ENCODE measurements at regions not wholly inside any gene's neighbourhood (a gene's known extent, or its start where the extent isn't known, plus 50 kb on each side); places are given as distances from the start of the nearest gene placed in this dataset.

- peak overlapping the region; percentile 77 to 84 (median 78) for H3K4me3 Mint-ChIP-seq
Observed at GRCh38 chr13:22040810-22041364, 370.0 kb downstream of the FGF9 start.

GRCh38 chr13:22041741-22042140 lies 370.9 kb downstream of the FGF9 start:
- peak overlapping the region; percentile 11 to 52 (median 51) for H3K4me3 Mint-ChIP-seq
- no peaks in the 10 kb centered on the region for H3K4me1 Mint-ChIP-seq
- no peak for TF ChIP-seq CTCF (IDR thresholded peaks at IDR 0.05; ENCODE audit: unreplicated experiment in 3 of 3)
- H3K27me3 Mint-ChIP-seq (ENCODE audit: low read depth): peaks cover 4% of the 10 kb centered on the region
- no peak overlapping the region for H3K27ac Mint-ChIP-seq
- peaks cover 10% of the 10 kb centered on the region for H3K9me3 Mint-ChIP-seq
- H3K36me3 Mint-ChIP-seq (ENCODE audit: low read depth): peaks cover 5% of the 10 kb centered on the region

More at GRCh38 chr13:22040810-22041364, 370.0 kb downstream of the FGF9 start:
- peaks cover 5% of the 10 kb centered on the region for H3K36me3 Mint-ChIP-seq (ENCODE audit: low read depth)
- H3K27me3 Mint-ChIP-seq (ENCODE audit: low read depth): peaks cover 4% of the 10 kb centered on the region
- H3K27ac Mint-ChIP-seq: peak overlapping the region in 1 of 3 experiments; percentile 37
- H3K9me3 Mint-ChIP-seq: peaks cover 10% of the 10 kb centered on the region
- TF ChIP-seq CTCF (IDR thresholded peaks at IDR 0.05; ENCODE audit: unreplicated experiment in 3 of 3): no peak
- H3K4me1 Mint-ChIP-seq: no peaks in the 10 kb centered on the region

- H3K4me1 Mint-ChIP-seq: no peaks in the 10 kb centered on the region
- no peak overlapping the region for H3K27ac Mint-ChIP-seq
- no peaks in the 10 kb centered on the region for H3K27me3 Mint-ChIP-seq (ENCODE audit: low read depth)
- H3K4me3 Mint-ChIP-seq: no peak overlapping the region
- no peaks in the 10 kb centered on the region for H3K9me3 Mint-ChIP-seq
- TF ChIP-seq CTCF (IDR thresholded peaks at IDR 0.05; ENCODE audit: unreplicated experiment in 3 of 3): no peak
- no peaks in the 10 kb centered on the region for H3K36me3 Mint-ChIP-seq (ENCODE audit: low read depth)
Observed at GRCh38 chr13:22047082-22047784, 376.4 kb downstream of the FGF9 start.

GRCh38 chr13:22047785-22048104 lies 376.9 kb downstream of the FGF9 start:
- Mint-ChIP-seq H3K9me3 (no peaks in the 10 kb centered on the region), H3K27ac (no peak overlapping the region), H3K27me3 (ENCODE audit: low read depth) (no peaks in the 10 kb centered on the region), H3K4me1 (no peaks in the 10 kb centered on the region), H3K4me3 (no peak overlapping the region), H3K36me3 (ENCODE audit: low read depth) (no peaks in the 10 kb centered on the region)
- TF ChIP-seq CTCF (IDR thresholded peaks at IDR 0.05; ENCODE audit: unreplicated experiment in 3 of 3): no peak

GRCh38 chr13:22049384-22049783 lies 378.5 kb downstream of the FGF9 start:
- no peaks in the 10 kb centered on the region for H3K9me3 Mint-ChIP-seq
- no peak overlapping the region for H3K4me3 Mint-ChIP-seq
- no peak for TF ChIP-seq CTCF (IDR thresholded peaks at IDR 0.05; ENCODE audit: unreplicated experiment in 3 of 3)
- H3K27me3 Mint-ChIP-seq (ENCODE audit: low read depth): no peaks in the 10 kb centered on the region
- H3K4me1 Mint-ChIP-seq: no peaks in the 10 kb centered on the region
- no peaks in the 10 kb centered on the region for H3K36me3 Mint-ChIP-seq (ENCODE audit: low read depth)
- no peak overlapping the region for H3K27ac Mint-ChIP-seq

Measured in nephron (organoid).